Osteocyte (in vitro differentiated cells): ENCODE measurements at regions not wholly inside any gene's neighbourhood (a gene's known extent, or its start where the extent isn't known, plus 50 kb on each side); places are given as distances from the start of the nearest gene placed in this dataset.

ENCODE experiments used
- DNase-seq: peaks from one replicate; pipeline ENCODE4 v3.0.0; 2021; ENCODE audit warnings: mixed read lengths; ENCODE audit not compliant: unreplicated experiment; ENCODE audit errors: extremely low spot score
- H3K27ac Mint-ChIP-seq: one replicate; pipeline ENCODE4 v1.8.0; 2021; ENCODE audit warnings: mild to moderate bottlenecking, mixed read lengths; ENCODE audit not compliant: unreplicated experiment
- H3K27me3 Mint-ChIP-seq: one replicate; pipeline ENCODE4 v1.8.0; 2021; ENCODE audit warnings: mixed read lengths; ENCODE audit not compliant: unreplicated experiment
- H3K36me3 Mint-ChIP-seq: one replicate; pipeline ENCODE4 v1.8.0; 2021; ENCODE audit warnings: mixed read lengths; ENCODE audit not compliant: unreplicated experiment
- H3K4me1 Mint-ChIP-seq: one replicate; pipeline ENCODE4 v1.8.0; 2021; ENCODE audit warnings: mixed read lengths; ENCODE audit not compliant: unreplicated experiment
- H3K4me3 Mint-ChIP-seq: one replicate; pipeline ENCODE4 v1.8.0; 2021; ENCODE audit warnings: mild to moderate bottlenecking, moderate library complexity, mixed read lengths; ENCODE audit not compliant: unreplicated experiment
- H3K9me3 Mint-ChIP-seq: one replicate; pipeline ENCODE4 v1.8.0; 2021; ENCODE audit warnings: mixed read lengths; ENCODE audit not compliant: unreplicated experiment
- CTCF ChIP-seq: fragments of 200-600 bp; sonication (generic); IDR thresholded peaks from 2 replicates; pipeline ENCODE4 v1.5.0; 2021; ENCODE audit warnings: antibody characterized with exemption, mild to moderate bottlenecking, moderate library complexity

DNA sequence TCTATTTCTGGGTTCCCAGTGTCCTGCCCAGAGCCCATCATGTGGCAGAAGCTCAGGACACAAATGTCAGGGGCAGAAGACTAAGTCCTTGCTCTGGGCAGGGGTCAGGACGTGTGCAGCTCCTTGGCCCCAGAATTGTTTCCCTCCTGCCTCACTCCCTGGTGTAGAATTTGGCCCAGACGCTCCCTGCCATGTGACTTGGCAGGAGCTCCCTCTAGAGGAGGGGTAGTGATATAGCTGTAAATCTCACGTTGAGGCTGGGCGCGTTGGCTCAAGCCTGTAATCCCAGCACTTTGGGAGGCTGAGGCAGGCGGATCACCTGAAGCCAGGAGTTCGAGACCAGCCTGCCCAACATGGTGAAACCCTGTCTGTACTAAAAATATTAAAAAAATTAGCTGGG, 91.2 kb downstream of the UBIAD1 start:
- Mint-ChIP-seq H3K36me3 (no peaks in the 10 kb centered on the region), H3K4me3 (no peak overlapping the region), H3K27ac (no peak overlapping the region), H3K9me3 (no peaks in the 10 kb centered on the region), H3K27me3 (peaks cover 5% of the 10 kb centered on the region), H3K4me1 (peaks cover 2% of the 10 kb centered on the region)
- DNase-seq: no peak
- no peak for TF ChIP-seq CTCF

DNA sequence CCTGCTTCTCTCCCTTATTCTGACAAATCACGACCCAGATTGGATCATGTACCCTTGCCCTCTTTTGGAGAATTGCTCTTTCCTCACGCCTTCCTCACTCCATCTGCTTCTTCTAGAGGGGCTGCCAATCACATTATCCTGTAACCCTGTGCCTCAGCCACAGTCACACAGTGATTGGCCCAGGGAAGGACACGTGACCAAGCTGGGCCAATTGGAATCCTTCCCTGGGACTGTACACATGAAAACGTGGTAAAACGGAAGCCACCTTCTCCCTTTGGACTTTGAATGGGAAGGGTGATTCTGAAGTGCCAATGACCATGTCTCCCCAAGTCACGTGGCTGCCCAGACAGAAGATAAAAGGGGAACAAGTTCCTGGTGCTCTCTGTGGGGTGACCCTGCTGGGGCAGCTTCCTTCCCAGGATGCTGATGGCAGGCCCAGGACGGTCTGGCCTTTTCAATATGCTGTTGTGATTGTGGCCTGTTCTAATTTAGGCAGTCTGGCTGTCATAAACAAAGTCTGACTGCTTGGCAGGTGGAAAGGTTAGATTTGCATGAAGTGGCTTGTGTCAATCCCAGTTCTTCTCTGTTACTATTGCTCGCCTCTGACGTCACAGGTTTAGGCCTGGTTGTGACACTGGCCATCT, 92.9 kb downstream of the UBIAD1 start:
- Mint-ChIP-seq H3K36me3 (no peaks in the 10 kb centered on the region), H3K27me3 (peaks cover 2% of the 10 kb centered on the region), H3K4me3 (no peak overlapping the region), H3K4me1 (peaks cover 2% of the 10 kb centered on the region), H3K27ac (no peak overlapping the region), H3K9me3 (no peaks in the 10 kb centered on the region)
- no peak for DNase-seq
- no peak for TF ChIP-seq CTCF

DNA sequence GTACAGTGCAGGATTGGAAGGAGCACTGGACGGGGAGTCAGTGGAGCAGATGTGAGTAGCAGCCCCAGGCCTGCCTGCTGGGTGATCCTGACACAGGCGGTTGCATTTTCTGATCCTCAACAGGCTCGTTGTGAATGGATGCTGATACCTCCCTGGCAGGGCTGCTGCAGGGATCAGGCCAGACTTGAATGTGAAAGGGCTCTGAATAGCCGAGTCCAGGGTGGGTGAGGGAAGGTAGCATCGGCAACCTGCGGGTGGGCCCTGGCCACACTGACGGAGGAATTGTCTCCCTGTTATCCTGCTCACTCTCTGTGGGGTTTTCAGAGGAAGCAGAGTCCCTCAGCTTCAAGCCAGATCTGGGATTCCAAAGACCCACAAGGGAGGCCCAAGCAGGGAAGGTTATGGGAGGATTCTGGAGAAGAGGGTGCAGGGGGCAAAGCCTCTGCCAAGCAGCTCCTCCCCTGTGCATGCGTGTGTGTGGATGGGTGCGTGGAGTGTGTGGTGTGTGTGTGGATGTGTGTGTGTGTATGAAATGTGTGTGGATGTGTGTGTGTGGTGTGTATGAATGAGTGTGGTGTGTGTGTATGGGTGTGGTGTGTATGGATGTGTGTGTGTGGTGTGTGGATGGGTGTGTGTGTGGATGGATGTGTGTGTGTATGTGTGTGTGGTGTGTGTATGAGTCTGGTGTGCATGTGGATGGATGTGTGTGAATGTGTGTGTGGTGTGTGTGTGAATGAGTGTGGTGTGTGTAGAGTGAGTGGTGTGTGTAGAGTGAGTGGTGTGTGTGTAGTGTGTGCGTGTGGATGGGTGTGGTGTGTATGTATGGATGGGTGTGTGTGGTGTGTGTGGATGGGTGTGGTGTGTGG, 100.3 kb downstream of the UBIAD1 start:
- peaks cover 2% of the 10 kb centered on the region for H3K27me3 Mint-ChIP-seq
- TF ChIP-seq CTCF: no peak
- no peaks in the 10 kb centered on the region for H3K36me3 Mint-ChIP-seq
- no peak for DNase-seq
- no peak overlapping the region for H3K4me3 Mint-ChIP-seq
- no peaks in the 10 kb centered on the region for H3K9me3 Mint-ChIP-seq
- no peak overlapping the region for H3K27ac Mint-ChIP-seq
- H3K4me1 Mint-ChIP-seq: no peaks in the 10 kb centered on the region

GRCh38 chr1:11373895-11374747, 101.1 kb downstream of the UBIAD1 start:
- no peaks in the 10 kb centered on the region for H3K4me1 Mint-ChIP-seq
- peaks cover 2% of the 10 kb centered on the region for H3K27me3 Mint-ChIP-seq
- H3K4me3 Mint-ChIP-seq: no peak overlapping the region
- no peak overlapping the region for H3K27ac Mint-ChIP-seq
- no peaks in the 10 kb centered on the region for H3K36me3 Mint-ChIP-seq
- H3K9me3 Mint-ChIP-seq: no peaks in the 10 kb centered on the region
- no peak for TF ChIP-seq CTCF
- DNase-seq: no peak

- DNase-seq: no peak
- H3K4me1 Mint-ChIP-seq: no peaks in the 10 kb centered on the region
These were observed 101.7 kb downstream of the UBIAD1 start for GRCh38 chr1:11374748-11375110.

More at GRCh38 chr1:11374748-11375110, 101.7 kb downstream of the UBIAD1 start:
- no peak for TF ChIP-seq CTCF
- Mint-ChIP-seq H3K4me3 (no peak overlapping the region), H3K27me3 (no peaks in the 10 kb centered on the region), H3K27ac (no peak overlapping the region), H3K36me3 (no peaks in the 10 kb centered on the region), H3K9me3 (no peaks in the 10 kb centered on the region)
